ENCODE measurements at regions not wholly inside any gene's neighbourhood (a gene's known extent, or its start where the extent isn't known, plus 50 kb on each side); places are given as distances from the start of the nearest gene placed in this dataset.

DNA sequence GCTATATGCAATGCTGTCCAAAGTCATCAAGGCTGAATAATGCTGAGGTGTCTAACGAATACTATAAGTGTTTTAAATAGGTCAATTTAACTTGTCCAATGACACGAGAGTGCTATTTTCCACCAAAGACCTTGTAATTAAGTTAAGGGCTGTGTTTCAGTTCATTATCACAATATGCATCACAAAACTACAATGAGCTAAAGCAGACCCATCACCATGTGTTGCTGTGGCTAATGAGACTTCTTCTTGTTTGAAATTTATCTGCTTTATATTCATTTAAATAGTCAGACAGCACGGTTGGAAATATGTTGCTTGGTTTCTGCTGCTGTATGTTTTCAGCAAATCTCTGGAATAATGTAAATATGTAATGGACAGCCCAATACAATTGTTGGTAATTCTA lies 292.5 kb upstream of the VSTM2A start:
- no peaks in the 10 kb centered on the region for H3K79me2 ChIP-seq (ENCODE audit: insufficient read depth, low read length)
- DNase-seq (ENCODE audit: low read depth, low spot score) (no peak), ATAC-seq (no peak)
- H3K4me2 ChIP-seq (ENCODE audit: low read length), result no peak overlapping the region
- H2AFZ ChIP-seq (ENCODE audit: low read depth, low read length, poor library complexity, severe bottlenecking), result no peak overlapping the region
- ChIA-PET POLR2A (no interaction called here), RAD21 (ENCODE audit: low non-redundant PET in 1 of 2, low total read pairs in 2 of 2, uncharacterized antibody in 2 of 2, unreplicated experiment in 2 of 2) (no interaction called here), CTCF (no interaction called here)
- no peak for TF ChIP-seq CEBPB (IDR thresholded peaks at IDR 0.05; ENCODE audit: low read depth)
- TF ChIP-seq MAX (IDR thresholded peaks at IDR 0.05), result no peak
- TF ChIP-seq, protein P1, sequence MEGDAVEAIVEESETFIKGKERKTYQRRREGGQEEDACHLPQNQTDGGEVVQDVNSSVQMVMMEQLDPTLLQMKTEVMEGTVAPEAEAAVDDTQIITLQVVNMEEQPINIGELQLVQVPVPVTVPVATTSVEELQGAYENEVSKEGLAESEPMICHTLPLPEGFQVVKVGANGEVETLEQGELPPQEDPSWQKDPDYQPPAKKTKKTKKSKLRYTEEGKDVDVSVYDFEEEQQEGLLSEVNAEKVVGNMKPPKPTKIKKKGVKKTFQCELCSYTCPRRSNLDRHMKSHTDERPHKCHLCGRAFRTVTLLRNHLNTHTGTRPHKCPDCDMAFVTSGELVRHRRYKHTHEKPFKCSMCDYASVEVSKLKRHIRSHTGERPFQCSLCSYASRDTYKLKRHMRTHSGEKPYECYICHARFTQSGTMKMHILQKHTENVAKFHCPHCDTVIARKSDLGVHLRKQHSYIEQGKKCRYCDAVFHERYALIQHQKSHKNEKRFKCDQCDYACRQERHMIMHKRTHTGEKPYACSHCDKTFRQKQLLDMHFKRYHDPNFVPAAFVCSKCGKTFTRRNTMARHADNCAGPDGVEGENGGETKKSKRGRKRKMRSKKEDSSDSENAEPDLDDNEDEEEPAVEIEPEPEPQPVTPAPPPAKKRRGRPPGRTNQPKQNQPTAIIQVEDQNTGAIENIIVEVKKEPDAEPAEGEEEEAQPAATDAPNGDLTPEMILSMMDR (IDR thresholded peaks at IDR 0.05 in 2 of 3, conservative IDR thresholded peaks at IDR 0.05 in 1 of 3; ENCODE audit: borderline replicate concordance in 1 of 3, insufficient read depth in 1 of 3, low read depth in 2 of 3, low read length in 2 of 3), result no peak
- TF ChIP-seq, protein P2, sequence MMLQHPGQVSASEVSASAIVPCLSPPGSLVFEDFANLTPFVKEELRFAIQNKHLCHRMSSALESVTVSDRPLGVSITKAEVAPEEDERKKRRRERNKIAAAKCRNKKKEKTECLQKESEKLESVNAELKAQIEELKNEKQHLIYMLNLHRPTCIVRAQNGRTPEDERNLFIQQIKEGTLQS (IDR thresholded peaks at IDR 0.05), result no peak
- no peak for TF ChIP-seq EZH2phosphoT487 (IDR thresholded peaks at IDR 0.05; ENCODE audit: borderline replicate concordance)
- no peak for TF ChIP-seq REST (IDR thresholded peaks at IDR 0.05; ENCODE audit: low read depth)
- TF ChIP-seq TCF7L2 (IDR thresholded peaks at IDR 0.05; ENCODE audit: borderline replicate concordance, extremely low read depth, insufficient read depth, insufficient read length), result no peak
- no peak for TF ChIP-seq JUND (IDR thresholded peaks at IDR 0.05)
- TF ChIP-seq YY1 (IDR thresholded peaks at IDR 0.05; ENCODE audit: extremely low read depth, insufficient replicate concordance, low read depth, low read length), result no peak
- no peak for TF ChIP-seq SRF (IDR thresholded peaks at IDR 0.05; ENCODE audit: low read depth)
- no peak for TF ChIP-seq ZNF274 (IDR thresholded peaks at IDR 0.05; ENCODE audit: low read depth, low read length)
- TF ChIP-seq POLR2A (IDR thresholded peaks at IDR 0.05; ENCODE audit: borderline replicate concordance, extremely low read depth, insufficient read depth, insufficient read length), result no peak
- TF ChIP-seq SIN3A (IDR thresholded peaks at IDR 0.05; ENCODE audit: low read depth), result no peak
- no peak for TF ChIP-seq FOSL1 (IDR thresholded peaks at IDR 0.05; ENCODE audit: low read depth)
- TF ChIP-seq SP1 (IDR thresholded peaks at IDR 0.05; ENCODE audit: low read depth), result no peak
- no peak for TF ChIP-seq RAD21 (IDR thresholded peaks at IDR 0.05; ENCODE audit: low read depth)
- TF ChIP-seq CBX3 (IDR thresholded peaks at IDR 0.05; ENCODE audit: low read depth), result no peak
- no peak for TF ChIP-seq POLR2AphosphoS5 (IDR thresholded peaks at IDR 0.05; ENCODE audit: low read depth, low read length)
- no peak for TF ChIP-seq ZFX (IDR thresholded peaks at IDR 0.05)
- TF ChIP-seq, protein P3, sequence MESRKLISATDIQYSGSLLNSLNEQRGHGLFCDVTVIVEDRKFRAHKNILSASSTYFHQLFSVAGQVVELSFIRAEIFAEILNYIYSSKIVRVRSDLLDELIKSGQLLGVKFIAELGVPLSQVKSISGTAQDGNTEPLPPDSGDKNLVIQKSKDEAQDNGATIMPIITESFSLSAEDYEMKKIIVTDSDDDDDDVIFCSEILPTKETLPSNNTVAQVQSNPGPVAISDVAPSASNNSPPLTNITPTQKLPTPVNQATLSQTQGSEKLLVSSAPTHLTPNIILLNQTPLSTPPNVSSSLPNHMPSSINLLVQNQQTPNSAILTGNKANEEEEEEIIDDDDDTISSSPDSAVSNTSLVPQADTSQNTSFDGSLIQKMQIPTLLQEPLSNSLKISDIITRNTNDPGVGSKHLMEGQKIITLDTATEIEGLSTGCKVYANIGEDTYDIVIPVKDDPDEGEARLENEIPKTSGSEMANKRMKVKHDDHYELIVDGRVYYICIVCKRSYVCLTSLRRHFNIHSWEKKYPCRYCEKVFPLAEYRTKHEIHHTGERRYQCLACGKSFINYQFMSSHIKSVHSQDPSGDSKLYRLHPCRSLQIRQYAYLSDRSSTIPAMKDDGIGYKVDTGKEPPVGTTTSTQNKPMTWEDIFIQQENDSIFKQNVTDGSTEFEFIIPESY (IDR thresholded peaks at IDR 0.05; ENCODE audit: extremely low read depth, insufficient replicate concordance, low read length), result no peak
- H3K4me1 ChIP-seq (ENCODE audit: control insufficient read depth in 1 of 2, insufficient read depth in 2 of 2, low read length in 2 of 2), result no peaks in the 10 kb centered on the region
- intact Hi-C loops (cut with micrococcal nuclease), result no loop called here
- H3K4me3 ChIP-seq (replicated peaks in 1 of 2; ENCODE audit: low read depth in 1 of 2, low read length in 2 of 2), result no peak overlapping the region
- no peaks in the 10 kb centered on the region for H3K9me2 ChIP-seq (ENCODE audit: insufficient read depth)
- no peak overlapping the region for H3K27ac ChIP-seq (ENCODE audit: low read depth, low read length)
- no TSS peak for BruUV-seq (replicated peaks)
- H3K36me3 ChIP-seq (ENCODE audit: control insufficient read depth in 1 of 2, insufficient read depth in 2 of 2, low read length in 2 of 2), result no peaks in the 10 kb centered on the region
- no peak overlapping the region for H3K9ac ChIP-seq (ENCODE audit: low read length)
- no peaks in the 10 kb centered on the region for H4K20me1 ChIP-seq (ENCODE audit: insufficient read depth)
- peaks cover 0 to 17% of the 10 kb centered on the region in 2 experiments; a peak in 2 of 4 replicates for H3K9me3 ChIP-seq (ENCODE audit: control insufficient read depth in 1 of 2, insufficient read depth in 1 of 2, low read depth in 1 of 2, low read length in 2 of 2)
- no peaks in the 10 kb centered on the region for H3K27me3 ChIP-seq (ENCODE audit: insufficient read depth, low read length)

Data from HCT116 (cell line).